CD4-positive, alpha-beta T cell treated with Interleukin-12 subunit alpha and Interleukin-12 subunit beta, for 1 hour (primary cell): ENCODE measurements at regions not wholly inside any gene's neighbourhood (a gene's known extent, or its start where the extent isn't known, plus 50 kb on each side); places are given as distances from the start of the nearest gene placed in this dataset.

Source experiments
- DNase-seq: peaks from one replicate; pipeline ENCODE4 v3.0.0-alpha.2; 2020

DNA sequence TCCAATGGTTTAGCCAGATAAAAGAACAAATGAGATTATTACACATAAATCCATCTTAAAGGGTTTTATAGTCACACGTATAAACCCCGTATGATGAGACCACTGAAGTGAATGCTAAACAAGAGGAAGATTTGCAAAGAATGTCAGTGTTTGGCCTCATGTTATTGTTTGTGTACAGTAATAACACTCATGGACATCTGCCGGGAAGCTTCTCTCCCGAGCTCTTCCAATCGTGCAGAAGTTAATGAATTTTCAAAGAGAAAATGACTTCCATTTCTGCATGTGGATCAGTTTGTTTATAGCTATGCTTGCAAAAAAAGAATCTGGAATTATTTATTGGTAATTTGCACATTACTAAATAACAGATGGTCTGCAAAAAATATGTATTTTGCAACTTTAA is 88.5 kb upstream of the APCDD1 start:
- DNase-seq = no peak

DNA sequence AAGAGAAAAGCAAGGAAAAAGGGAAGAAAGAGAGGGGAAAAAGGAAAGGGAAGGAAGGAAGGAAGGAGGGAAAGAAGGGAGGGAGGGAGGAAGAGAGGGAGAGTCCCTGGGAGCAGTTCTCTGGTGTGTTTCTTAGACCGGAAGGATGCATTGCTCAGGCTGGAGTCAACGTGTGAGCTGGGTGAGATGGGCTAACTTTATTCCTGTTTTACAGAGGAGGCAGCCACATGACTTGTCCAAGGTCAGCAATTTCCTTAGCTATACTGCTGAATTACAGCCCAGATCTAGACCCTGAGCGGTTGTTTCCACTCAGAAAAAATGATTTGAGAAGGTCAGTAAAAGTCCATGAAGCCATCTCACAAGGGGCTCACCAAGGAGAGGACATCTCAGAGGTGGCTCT is 86.6 kb upstream of the APCDD1 start:
- no peak for DNase-seq

DNA sequence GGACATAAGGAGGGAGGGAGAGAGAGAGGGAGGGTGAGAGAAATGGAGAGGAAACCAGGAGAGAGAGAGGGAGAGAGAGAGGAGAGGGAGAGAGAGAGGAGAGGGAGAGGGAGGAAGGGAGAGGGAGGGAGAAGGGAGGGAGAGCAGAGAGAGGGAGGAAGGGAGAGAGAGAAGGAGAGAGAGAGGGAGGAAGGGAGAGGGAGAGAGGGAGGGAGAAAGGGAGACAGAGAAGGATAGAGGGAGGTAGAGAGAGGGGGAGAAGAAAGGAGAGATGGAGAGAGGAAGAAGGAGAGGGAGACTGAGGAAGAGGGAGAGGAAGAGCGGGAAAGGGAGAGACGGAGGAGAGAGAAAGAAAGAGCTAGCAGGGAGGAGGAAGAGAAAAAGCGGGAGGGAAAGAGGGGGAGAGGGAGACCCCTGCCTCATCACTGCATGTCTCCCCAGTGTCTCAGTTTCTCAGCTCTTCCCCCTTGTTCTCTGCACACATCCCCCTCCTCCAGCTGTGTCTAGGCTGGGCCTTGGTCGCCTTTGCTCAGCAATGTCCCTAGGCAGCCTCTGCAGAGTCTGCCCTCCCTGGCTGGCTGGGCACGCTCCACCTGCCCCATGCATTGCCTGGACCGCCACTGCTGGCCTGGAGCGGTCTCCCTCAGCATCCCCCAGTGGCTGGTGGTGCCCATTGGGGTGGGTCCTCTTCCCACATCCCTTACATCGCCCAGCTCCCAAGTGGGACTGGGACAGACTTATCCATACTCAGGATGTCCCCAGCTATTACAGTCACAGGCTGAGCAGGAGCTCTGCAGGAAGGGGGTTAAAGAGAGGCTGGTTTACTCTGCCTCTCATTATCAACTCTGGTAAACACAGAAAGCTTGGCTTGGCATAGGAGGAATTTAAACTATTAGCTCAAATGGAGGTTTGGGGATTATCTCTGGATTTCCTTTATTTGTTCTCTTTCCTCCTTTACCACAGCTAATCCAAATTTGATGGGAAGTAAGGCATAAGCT is 85.7 kb upstream of the APCDD1 start:
- no peak for DNase-seq

DNA sequence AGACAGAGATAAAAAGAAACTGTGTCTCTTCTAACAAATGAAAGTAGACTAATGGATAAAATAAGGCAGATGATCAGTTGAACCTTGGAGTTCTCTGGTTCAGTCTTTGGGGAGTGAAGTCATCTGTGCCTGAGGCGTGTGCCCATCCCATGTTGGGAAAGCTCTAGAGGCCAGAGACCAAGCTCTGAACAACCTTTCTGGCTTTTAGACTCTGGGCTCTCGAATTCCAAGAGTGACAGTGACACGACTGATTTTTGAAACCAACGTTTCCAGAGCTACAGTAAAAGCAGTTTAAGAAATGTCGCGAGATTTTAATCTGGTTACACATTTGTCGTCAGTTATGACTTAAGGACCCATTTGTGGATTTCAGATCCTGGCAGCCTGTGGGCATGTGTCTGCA is 83.7 kb upstream of the APCDD1 start:
- DNase-seq = no peak

DNA sequence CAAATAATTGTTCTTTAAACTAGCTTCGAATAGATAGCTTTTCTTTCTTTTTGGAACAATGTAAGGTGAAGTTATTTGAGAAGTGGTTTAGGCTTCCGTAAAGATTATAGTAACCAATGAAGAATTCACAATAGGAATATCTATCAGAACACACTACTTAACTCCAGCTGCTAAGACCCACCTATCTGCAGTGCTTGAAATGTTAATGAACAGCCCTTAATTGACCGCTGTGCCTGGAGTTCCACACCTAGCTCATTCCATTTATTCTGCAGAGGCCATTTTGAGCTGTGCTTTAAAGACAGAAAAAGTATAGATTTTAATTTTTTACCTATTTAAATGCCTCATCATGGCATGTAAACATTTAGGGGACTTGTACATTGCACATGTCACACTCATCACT is 83.3 kb upstream of the APCDD1 start:
- no peak for DNase-seq

DNA sequence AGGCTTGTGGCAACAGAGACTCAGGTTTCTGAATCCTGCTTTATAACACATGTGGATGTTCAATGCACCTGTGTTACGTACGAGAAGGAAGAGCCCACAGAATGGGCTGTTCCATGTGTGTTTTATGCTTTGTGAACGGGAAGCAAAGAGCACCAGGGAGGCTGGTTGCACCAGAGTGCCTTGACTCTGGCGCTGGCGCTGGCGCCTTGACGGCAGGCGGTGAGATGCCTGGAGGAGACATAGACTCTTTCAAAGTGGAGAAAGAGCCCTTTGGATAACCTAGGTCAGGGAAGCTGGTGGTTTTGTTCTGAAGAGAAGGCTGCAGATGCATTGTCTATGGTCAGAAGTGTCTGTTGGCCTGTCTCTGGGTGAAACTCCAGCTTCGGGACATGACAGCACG is 80.2 kb upstream of the APCDD1 start:
- no peak for DNase-seq

DNA sequence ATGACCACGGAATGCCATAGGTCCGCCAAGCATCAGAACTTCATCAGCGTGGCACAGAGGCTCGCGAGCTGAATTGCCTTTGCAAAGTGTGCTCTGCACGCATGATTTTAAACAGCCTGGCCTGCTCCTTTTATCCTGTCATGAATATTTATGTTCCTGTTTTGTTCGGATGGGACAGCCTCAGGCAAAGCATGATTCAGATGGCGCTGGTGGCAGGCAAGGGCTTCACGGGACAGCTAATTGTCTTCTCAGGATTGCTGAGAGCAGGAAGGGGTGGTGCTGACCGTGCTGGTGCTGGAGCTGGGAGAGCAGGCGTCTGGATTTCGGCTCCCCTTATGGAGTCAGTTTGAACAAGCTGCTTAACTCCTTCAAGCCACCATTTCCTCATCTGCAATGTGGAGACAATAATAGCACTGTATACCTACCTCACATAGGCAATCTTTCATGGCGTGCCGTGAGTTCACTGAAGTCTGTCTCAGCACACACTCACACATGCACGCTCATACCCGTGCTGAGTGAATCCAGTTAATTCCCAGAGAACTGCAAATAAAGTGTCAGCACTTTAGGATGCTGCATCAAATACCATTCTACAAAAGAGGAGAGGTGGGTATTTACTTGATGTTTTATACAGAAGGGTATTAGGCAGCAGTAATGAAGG is 79.7 kb upstream of the APCDD1 start:
- DNase-seq = no peak

DNA sequence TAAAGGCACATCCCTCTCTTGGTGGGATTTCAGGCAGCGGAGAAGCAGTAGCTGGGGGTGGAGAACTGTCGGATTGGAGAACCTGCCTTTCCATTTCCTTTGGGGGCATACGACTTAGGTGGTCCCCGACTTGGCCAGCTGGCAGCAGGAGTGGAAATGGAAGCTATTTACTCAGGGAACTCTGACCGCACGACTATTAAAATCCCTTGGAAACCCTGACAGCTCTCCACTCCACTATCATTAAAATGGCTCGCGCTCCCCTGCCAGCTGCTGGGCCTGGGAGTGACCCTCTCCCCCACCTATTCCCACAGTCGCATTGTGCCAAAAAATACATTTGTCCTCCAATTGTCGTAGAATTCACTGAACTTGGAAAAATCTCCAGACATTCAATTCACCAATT is 77.7 kb upstream of the APCDD1 start:
- no peak for DNase-seq

DNA sequence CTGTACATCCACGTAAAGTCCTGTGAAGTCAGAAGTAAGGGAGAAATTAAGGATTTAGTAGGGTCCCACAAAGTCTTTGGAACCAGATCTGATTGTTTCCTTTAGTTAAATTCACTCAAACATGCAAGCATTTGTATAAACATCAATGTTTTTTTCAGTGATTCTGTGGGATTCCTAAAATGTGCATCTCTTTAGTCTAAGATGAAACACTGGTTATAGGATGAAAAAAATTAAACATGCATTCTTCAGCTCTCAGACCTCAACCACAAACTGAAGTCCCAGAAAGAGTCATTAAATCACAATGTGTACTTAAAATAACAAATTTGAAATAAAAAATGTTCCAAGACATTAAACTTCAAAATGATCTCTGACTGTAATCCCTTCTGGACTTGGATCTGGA is 76.5 kb upstream of the APCDD1 start:
- no peak for DNase-seq

DNA sequence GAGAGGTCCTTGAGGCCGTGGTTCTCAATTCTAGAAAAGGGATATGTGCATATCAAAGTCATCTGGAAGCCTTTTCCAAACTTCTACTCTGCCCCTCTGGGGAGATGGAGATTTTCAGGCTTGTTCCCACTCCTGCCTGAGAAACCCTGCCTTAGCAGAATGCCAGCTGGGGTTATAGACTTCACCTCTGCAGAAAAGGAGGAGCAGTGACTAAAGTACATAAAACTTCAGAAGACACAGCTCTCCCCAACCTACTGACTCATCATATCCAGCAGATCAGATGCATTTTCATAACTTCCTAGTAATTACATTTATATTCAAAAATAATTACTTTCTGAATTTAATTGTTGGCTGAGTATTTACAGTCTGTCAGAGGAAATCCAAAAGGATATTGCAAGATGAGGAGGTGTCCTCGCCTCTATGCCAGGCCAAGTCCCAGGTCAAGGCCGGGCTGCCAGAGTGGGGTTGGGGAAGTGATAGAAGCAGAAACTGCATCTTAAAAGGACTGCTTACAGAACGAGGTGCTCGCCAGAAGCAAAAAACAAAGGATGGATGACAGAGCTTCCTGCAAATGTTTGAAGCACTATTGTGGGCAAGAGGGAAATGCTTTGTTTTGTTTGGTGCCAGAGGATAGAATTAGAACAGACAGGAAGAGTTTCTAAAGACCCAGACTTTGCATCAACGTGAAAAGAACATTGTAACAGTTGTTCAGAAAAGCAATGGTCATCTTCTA is 75.6 kb upstream of the APCDD1 start:
- no peak for DNase-seq

DNA sequence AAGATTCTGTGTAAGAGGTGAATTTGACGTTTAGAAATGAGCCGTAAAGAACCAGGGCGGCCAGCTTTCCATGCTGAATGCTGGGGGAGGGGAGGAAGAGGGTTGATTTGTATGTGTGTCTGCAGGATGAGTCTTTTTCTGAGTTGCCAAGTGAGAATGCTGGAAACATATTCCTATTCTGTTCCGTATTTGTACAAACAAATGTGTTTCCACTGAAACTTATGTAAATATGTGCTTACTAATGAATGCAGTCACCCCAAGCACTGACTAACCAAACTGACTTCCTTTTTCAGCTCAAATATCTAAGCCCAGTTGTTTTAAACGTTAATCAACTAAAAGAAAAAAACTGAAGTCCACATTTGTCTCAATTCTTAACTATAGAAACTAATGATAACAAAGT is 74.9 kb upstream of the APCDD1 start:
- DNase-seq = no peak

DNA sequence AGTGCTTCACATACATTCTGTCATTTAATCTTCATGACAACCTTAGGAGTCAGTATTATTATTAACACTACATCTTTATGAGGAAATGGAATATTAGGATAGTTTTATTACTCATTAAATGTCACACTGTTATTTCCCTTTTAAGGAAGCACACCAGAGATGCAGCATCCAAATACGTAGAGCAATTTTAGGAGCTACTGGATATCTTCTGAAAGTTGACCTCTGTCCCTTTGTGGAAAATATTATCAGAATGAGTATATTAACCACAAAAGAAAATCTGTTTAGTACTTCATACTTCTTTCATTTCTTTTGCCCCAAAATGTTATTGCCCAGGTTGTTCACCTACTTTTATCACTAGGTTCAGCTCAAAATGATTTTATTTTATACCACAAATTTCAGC is 72.9 kb upstream of the APCDD1 start:
- no peak for DNase-seq

DNA sequence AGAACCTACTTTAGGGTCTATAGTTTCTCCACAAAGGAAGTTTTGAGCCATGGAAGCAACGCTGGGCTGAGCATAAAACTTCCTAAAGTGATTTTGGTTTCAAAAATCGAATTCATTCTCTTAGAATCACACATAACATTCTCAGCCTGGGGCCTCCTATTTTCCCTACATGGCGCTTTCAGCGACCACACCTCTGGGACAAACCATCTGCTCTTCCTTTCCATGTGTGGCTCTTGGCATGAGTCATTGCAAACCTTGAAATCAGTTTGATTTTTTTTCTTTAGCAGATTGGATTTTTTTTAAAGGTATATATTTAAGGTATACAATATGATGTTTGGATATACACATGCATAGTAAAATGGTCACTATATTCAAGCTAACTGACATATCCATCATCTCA is 72.5 kb upstream of the APCDD1 start:
- DNase-seq = no peak

DNA sequence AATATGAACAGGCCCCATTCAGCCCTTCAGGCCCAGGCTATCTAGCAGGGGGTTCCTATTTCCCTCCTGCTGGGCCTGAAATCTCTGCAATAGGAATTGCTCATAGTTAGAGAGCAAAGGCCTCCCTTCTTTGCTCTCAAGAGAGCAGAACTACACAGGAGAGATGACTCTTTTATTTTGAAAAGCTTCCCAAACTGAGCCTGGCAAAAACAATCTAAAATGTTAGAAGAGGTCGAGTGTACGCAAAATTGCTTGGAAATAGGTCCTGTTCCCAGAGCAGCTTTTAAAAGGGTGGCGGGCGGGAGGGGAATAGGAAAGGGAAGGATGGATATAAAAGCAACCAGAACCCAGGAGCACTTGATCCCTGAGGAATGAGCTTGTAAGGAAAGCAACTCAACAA is 68.4 kb upstream of the APCDD1 start:
- DNase-seq = no peak

DNA sequence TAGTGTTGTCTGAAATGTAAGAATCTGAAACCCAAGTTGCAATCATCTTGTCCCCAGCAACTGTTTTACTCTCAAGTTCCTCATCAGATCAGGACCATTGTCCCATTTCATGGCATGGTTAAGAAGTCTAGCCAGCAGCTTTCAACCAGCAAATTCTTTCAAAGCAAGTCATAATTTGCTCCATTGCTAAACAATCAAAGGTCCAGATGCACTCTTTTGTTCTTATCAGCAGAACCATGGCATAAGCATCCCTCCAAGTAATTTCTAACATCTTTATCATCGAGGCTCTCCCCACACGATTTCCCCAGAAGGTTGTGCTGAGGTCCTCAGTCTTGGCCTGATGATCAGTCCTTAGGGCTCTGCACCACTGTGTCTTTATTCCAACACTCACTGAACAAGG is 67.5 kb upstream of the APCDD1 start:
- DNase-seq = no peak

DNA sequence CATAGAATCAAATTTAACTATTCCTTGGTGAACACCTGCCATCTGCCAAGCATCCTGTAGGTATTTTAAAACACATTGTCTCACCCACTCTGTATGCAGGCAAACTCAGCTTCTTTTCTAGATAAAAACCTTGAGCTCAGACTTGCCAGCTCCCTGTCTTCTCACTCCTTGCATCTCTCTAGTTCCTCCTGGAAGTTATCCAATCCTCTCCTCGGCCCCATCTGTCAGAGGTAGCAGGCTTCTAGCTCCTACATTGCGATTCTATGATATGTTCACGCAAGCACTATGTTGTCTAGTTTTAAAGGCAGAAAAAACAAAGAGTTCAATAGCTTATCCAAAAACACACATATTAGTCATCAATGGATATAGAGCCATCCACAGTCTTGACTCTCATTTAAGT is 67.0 kb upstream of the APCDD1 start:
- no peak for DNase-seq

DNA sequence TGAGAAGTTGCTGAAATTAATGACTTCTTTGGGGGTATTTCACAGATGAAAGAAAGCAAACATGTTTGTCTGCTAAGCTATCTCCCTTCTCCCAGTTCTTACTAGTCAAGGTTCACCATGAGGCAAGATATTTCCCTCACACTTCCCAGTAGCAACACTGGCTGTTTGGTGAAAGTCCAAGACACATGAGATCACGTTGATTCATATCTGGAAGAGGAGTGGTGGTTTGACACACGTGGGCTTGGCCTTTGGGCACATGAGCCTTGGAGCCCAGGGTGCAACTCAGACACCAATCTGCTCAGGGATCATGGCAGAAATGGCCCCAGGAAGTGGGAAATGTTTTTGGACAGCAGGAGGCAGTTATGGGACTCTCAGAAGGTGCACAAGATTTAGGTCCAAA is 66.1 kb upstream of the APCDD1 start:
- no peak for DNase-seq

DNA sequence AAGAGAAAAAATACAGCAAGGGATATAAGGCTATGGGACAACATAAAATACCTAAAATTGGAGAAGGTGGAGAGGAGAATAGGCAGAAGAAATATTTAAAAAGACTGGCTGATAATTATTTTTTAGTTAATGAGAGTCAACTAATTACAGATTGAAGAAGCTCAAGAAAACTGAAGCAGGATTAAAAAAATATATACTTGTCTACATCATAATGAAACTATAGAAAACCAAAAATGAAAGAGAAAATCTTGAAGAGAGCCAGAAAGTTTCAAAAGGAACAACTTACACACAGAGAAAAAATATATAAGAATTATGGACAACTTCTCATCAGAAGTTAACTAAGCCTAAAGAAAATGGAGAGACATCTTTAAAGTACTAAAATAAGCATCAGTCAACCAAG is 62.9 kb upstream of the APCDD1 start:
- no peak for DNase-seq

DNA sequence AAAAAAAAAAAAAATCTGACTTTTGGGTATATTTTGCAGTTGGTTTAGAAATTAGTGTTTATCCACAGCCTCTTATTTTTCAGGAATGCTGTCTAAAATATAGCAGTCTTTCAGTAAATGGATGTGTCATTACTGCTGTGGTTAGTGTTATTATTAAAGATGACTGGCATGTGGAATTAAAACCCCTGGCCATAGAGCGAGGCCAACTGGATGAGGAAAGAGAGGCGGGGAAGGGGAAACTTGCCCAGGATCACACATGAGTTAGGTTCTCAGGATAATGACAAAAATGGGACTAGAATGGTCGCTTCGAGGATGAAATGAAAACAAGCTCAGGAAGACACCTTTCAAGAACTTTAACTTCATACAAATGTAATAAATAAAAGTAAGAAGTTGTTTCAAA is 57.4 kb upstream of the APCDD1 start:
- no peak for DNase-seq

DNA sequence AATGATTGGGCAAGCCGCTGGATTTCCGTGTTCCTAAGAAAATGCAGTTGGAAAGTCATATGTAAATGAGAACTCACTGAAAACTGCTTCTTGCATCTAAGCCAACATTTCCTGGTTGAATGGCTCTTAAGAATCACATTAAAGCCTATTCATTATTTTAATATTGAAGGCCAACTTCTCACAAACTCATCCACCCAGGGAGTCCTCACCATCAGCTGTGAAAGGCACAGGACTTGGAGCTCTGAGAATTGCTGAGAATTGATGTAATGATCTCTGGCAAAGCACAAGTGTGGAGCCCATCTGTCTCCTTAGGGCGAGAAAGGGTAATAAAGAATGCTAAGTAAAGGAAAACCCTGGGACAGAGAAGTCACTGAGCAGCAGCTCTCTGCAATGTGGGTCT is 55.9 kb upstream of the APCDD1 start:
- DNase-seq = no peak

DNA sequence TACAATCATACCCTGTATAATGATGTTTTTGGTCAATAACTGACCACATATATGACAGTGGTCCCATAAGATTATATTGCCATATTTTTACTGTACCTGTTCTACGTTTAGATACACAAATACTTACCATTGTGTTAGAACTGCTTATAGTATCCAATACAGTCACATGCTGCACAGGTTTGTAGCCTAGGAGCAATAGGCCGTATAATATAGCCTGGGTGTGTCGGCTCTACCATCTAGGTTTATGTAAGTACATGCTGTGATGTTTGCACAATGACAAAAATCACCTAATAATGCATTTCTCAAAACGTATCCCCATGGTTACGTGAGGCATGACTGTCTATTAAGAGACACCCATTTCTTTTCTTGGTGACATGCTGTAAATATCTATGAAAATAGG is 55.0 kb upstream of the APCDD1 start:
- DNase-seq = no peak

DNA sequence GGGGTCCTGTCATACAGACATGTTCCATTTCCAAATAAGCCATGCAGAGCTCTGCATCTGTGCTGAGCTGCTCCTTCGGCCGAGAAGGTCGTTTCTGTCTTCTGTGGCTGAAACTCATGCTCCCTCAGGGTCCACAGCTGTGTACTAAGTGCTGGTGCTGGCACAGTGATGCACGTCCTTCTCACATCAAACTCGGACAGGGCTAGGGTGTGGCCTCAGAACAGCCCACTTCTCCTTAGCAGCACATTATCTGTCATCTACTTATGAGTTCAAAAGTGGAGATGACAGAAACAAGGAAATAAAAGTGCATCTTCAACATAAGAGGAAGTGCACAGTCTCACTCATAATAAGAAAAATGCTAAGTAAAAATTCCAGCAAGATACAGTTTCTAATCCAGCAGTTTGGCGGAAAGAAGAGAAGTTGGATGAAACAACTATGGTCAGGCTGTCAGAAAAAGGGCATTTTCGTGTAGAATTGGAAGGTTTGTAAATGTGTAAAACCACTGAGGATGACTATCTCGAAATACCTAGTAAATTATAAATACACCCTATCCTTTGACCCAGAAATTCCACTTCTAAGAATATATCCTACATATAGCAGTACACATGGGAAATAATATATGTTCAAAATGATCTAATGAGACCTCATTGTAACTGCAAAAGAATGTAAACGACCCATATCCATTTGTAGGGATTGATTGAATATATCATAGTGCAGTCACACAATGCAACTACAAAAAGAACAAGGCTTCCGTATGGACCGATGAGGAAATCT is 53.7 kb upstream of the APCDD1 start:
- no peak for DNase-seq

DNA sequence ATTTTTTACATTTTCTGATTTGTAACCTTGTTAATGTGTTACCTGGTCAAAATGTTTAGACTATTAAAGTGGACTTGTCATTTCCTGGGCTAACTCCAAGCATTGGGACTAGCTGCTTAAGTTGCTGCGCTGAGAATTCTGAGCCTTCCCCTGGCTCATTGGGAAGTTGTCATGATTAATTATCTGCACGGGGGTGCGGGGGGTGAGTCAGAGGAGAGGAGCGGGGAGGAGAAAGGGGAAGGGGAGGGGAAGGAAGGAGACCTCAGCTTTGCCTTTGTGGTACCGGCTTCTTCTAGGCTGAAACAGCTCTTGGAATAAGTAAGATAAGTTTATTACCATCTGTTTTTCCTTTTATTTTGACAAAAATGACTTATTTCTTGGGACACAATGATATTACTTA is 52.9 kb upstream of the APCDD1 start:
- no peak for DNase-seq
